Ovary (tissue), 7 donors: ENCODE measurements at regions not wholly inside any gene's neighbourhood (a gene's known extent, or its start where the extent isn't known, plus 50 kb on each side); places are given as distances from the start of the nearest gene placed in this dataset.
"Not testable (repeated sequence)": the region's sequence is repeated elsewhere in the genome, so short reads cannot be mapped to it uniquely, and the experiment has no call there.

Experiments used
- DNase-seq, 5 donors: peaks; one replicate each; pipeline ENCODE4 v3.0.0-alpha.2; 2019 to 2020
- H3K27ac ChIP-seq, 2 donors: fragments of 200-600 bp; one replicate each; pipeline versions ENCODE4 v1.5.1 to v1.8.0; 2019 to 2022
- H3K27me3 ChIP-seq: fragments of 200-600 bp; one replicate; pipeline ENCODE4 v1.8.0; 2022
- H3K36me3 ChIP-seq: fragments of 200-600 bp; sonication (generic); one replicate; pipeline ENCODE4 v1.5.1; 2019
- H3K4me1 ChIP-seq: one replicate; pipeline ENCODE4 v1.8.1; 2013; ENCODE audit warnings: mild to moderate bottlenecking, moderate library complexity; ENCODE audit not compliant: insufficient read depth
- H3K4me3 ChIP-seq: fragments of 200-600 bp; sonication (generic); one replicate; pipeline ENCODE4 v1.5.1; 2017
- H3K9me3 ChIP-seq, 2 donors: fragments of 200-600 bp in 1 of 2; sonication (generic) in 1 of 2; one replicate each; pipeline versions ENCODE4 v1.5.1 to v1.8.1; 2013 to 2019; ENCODE audit warnings: mild to moderate bottlenecking in 1 of 2, moderate library complexity in 1 of 2
- CTCF ChIP-seq, 3 donors: fragments of 450-650 bp in 2 of 3; fragments of 200-600 bp in 1 of 3; IDR thresholded peaks; one replicate each; pipeline versions ENCODE4 v1.5.1 to v1.8.0; 2016 to 2022; ENCODE audit warnings: antibody characterized with exemption in 3 of 3, mild to moderate bottlenecking in 1 of 3
- EP300 ChIP-seq: sonication (generic); formaldehyde crosslinking; IDR thresholded peaks from one replicate; pipeline ENCODE4 v1.6.1; 2017; ENCODE audit warnings: antibody characterized with exemption
- POLR2A ChIP-seq: fragments of 450-650 bp; IDR thresholded peaks from one replicate; pipeline ENCODE4 v1.6.1; 2017; ENCODE audit warnings: antibody characterized with exemption, mild to moderate bottlenecking, moderate library complexity
- WGBS, 3 donors: extraction: QIAGEN DNeasy Blood & Tissue Kit in 1 of 3; methylation state at CpG; one replicate each; pipeline versions ENCODE4 v1.1.5 to v1.1.7; 2013 to 2017; 5-methylcytosine and 5-hydroxymethylcytosine counted together
- intact Hi-C, 4 donors: fragments of 100-400 bp; cut with DNase I; formaldehyde crosslinking; loops; one replicate each; pipeline versions ENCODE4 v1.11.0 to v1.15.1; 2022 to 2023
- donor health status: DM: no; HTN: no; CAD: no; lungs with moderate emphysema.
- donor health status: DM: no; HTN: no; CAD: no.
- donor health status: Bipolar disorder and iron deficiency.
- donor health status: DM: no; HTN: no; CAD: no.
- donor health status: DM: yes; HTN: yes; CAD: no.

DNA sequence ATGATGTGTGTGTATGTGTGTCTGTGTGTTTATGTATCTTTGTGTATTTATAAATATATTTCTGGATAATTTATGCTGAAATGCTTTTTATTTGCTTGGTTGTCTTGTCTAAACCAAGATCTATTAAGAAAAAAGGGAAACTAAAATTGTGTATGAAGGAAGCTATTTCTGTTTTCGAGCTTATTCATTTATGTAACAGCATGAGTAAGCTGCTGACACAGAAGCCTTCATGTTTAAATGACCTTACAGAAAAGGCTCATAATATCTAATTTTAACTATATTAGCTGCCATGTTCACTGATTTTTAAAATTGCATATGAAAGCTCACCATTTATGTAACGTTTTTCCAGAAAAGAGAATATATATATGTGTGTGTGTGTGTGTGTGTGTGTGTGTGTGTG, 392.8 kb downstream of the PTH2R start:
- no peaks in the 10 kb centered on the region for H3K9me3 ChIP-seq
- intact Hi-C loops, result no loop called here
- 50 to 60% (median 52%) methylated on average over 2 of the region's 2 CpGs for WGBS, 3 donors
- no peak overlapping the region for H3K4me3 ChIP-seq
- no peak overlapping the region for H3K27ac ChIP-seq
- no peaks in the 10 kb centered on the region for H3K4me1 ChIP-seq
- TF ChIP-seq CTCF (IDR thresholded peaks at IDR 0.05), result no peak
- no peak for TF ChIP-seq POLR2A
- no peak for TF ChIP-seq EP300
- H3K36me3 ChIP-seq, result no peaks in the 10 kb centered on the region
- no peak for DNase-seq
- H3K27me3 ChIP-seq, result no peaks in the 10 kb centered on the region

DNA sequence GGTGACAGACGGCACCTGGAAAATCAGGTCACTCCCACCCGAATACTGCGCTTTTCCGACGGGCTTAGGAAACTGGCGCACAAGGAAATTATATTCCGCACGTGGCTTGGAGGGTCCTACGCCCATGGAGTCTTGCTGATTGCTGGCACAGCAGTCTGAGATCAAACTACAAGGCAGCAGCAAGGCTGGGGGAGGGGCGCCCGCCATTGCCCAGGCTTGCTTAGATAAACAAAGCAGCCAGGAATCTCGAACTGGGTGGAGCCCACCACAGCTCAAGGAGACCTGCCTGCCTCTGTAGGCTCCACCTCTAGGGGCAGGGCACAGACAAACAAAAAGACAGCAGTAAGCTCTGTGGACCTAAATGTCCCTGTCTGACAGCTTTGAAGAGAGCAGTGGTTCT, 394.3 kb downstream of the PTH2R start:
- H3K27me3 ChIP-seq, H3K4me1 ChIP-seq, H3K27ac ChIP-seq, H3K36me3 ChIP-seq, H3K9me3 ChIP-seq, intact Hi-C loops, H3K4me3 ChIP-seq, DNase-seq: not testable (repeated sequence)
- 82 to 92% (median 86%) methylated on average over 12 of the region's 12 CpGs for WGBS, 3 donors

- Histone ChIP-seq H3K4me1 (no peaks in the 10 kb centered on the region), H3K9me3 (no peaks in the 10 kb centered on the region), H3K4me3 (no peak overlapping the region), H3K27me3 (no peaks in the 10 kb centered on the region), H3K27ac (no peak overlapping the region), H3K36me3 (no peaks in the 10 kb centered on the region)
- intact Hi-C loops, result no loop called here
- no peak for DNase-seq
- 75 to 85% (median 81%) methylated on average over 2 of the region's 2 CpGs for whole genome bisulfite sequencing, 3 donors
- TF ChIP-seq EP300 (no peak), CTCF (IDR thresholded peaks at IDR 0.05) (no peak), POLR2A (no peak)
These were observed 401.2 kb downstream of the PTH2R start for GRCh38 chr2:208807756-208808155.

DNA sequence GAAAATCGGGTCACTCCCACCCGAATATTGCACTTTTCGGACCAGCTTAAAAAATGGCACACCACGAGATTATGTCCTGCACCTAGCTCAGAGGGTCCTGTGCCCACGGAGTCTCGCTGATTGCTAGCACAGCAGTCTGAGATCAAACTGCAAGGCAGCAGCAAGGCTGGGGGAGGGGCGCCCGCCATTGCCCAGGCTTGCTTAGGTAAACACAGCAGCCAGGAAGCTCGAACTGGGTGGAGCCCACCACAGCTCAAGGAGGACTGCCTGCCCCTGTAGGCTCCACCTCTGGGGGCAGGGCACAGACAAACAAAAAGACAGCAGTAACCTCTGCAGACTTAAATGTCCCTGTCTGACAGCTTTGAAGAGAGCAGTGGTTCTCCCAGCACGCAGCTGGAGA, 405.3 kb downstream of the PTH2R start:
- intact Hi-C loops, H3K4me1 ChIP-seq, H3K4me3 ChIP-seq, H3K27me3 ChIP-seq, H3K36me3 ChIP-seq, H3K27ac ChIP-seq, DNase-seq, H3K9me3 ChIP-seq: not testable (repeated sequence)
- WGBS, 3 donors, result 62 to 67% (median 65%) methylated on average over 9 to 10 of the region's 10 CpGs

DNA sequence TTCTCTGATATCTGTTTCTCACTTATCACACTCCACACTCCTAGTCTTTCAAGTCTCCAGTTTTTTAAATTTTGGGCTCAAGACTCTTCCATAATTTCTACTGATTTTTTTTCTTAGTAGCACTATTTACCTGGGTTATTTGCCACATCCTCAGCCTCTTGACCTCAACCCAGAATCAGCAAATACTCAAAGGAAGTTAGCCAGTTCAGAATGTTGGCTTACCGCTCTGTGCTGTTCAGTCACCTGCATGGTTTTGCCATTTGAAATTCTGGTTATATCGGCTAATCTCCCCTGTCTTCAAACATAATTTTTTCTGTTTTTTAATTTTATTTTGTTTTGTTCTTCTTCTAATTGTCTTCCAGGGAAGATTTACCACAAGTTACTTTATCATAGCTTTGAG, 412.6 kb downstream of the PTH2R start:
- TF ChIP-seq EP300 (no peak), POLR2A (no peak), CTCF (IDR thresholded peaks at IDR 0.05) (no peak)
- no peaks in the 10 kb centered on the region for H3K9me3 ChIP-seq
- no peaks in the 10 kb centered on the region for H3K27me3 ChIP-seq
- 88 to 92% (median 89%) methylated on average over 2 of the region's 2 CpGs for WGBS, 3 donors
- no peak overlapping the region for H3K4me3 ChIP-seq
- no peak for DNase-seq
- H3K36me3 ChIP-seq, result no peaks in the 10 kb centered on the region
- no peak overlapping the region for H3K27ac ChIP-seq
- H3K4me1 ChIP-seq, result no peaks in the 10 kb centered on the region
- intact Hi-C loops, result no loop called here
